Stimulated activated CD8-positive, alpha-beta memory T cell treated with anti-CD3 and anti-CD28 coated beads, Interleukin-15, amount 100 ng/mL, for 48 hours (primary cell): ENCODE measurements at regions not wholly inside any gene's neighbourhood (a gene's known extent, or its start where the extent isn't known, plus 50 kb on each side); places are given as distances from the start of the nearest gene placed in this dataset.

Experiments
- DNase-seq, 2 donors: peaks; one replicate each; pipeline ENCODE4 v3.0.0-alpha.2; 2020; ENCODE audit warnings: low read depth in 2 of 2

GRCh38 chr1:239677362-239677761 is 291.0 kb downstream of the CHRM3 start:
- DNase-seq: no peak

GRCh38 chr1:239678181-239678580 is 291.8 kb downstream of the CHRM3 start:
- DNase-seq: no peak

DNA sequence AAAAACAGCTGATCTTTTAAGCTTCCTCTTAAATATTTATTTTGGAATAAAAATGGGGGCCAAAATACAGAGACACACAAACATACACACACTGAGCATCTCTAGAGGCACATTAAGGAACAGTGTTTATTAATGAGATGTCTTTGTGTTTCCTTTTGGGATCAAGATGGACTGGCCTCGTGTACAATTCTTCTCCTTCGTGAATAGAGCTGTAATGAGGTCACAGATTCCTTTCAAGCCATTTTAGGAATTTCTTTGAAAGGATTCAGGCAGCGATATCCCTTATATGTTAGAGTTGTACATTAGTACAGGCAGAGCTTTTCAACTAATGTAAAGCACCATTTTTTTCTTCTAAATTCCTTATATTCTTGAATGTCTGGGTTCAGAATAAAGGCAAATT is 295.7 kb downstream of the CHRM3 start:
- DNase-seq: no peak

DNA sequence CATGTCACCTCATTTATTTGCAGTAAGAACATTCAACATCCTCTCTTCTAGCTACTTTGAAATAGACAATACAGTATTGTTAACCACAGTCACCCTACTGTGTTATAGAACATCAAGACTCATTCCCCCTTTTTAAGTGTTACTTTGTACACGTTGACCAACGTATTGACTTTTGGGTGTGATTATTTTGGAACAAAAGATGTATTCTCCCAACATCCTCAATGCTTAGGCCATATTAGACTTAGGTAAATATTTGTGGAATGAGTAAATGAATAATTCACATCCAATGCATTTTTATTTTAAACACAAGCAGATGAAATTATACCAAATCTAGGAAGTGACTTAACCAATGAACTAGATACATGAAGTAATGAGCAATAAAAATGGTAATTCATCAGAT is 296.6 kb downstream of the CHRM3 start:
- no peak for DNase-seq

GRCh38 chr1:239686386-239686785 is 300.0 kb downstream of the CHRM3 start:
- DNase-seq: no peak

DNA sequence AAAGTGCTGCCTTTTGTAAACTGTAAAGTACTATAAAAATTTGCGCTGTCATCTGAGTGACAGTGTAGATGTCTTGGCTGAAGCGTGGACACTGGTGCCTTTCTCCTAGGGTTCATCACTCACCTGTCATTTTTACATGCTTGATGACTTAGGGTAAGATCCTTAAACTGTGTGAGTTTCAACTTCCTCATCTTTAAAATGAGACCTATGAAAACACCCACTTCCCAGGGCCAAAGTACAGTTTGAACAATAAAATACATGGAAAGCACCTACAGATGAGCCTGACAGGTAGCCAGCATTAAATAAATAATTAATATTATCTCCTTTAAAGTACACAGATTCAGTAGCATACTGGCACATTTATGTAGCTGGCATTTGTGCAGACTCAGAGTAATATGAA is 309.9 kb downstream of the CHRM3 start:
- no peak for DNase-seq

GRCh38 chr1:239700667-239701066 is 314.3 kb downstream of the CHRM3 start:
- no peak for DNase-seq

GRCh38 chr1:239703075-239703474 is 316.7 kb downstream of the CHRM3 start:
- no peak for DNase-seq

GRCh38 chr1:239706245-239706892 is 320.0 kb downstream of the CHRM3 start:
- DNase-seq: no peak

- no peak for DNase-seq
Observed at GRCh38 chr1:239707615-239708014, 321.2 kb downstream of the CHRM3 start.

DNA sequence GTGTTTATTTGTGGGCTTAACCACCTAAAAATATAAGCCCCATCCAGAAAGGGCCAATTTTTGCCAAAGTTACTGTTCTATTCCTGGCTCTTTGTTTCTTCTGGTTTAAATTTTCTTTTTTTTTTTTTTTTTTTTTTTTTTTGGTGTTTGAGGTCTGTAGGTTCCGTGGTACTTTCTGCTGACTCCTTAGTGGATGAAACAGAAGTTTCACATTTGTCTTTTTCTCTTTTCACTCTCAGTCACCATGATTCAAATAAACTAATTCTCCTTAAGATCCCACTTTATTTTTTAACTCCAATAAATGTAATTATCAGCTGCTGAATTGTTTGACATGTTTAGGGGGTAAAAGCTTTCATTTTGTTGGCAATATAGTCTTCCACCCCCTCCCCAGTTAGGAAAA is 322.3 kb downstream of the CHRM3 start:
- no peak for DNase-seq

DNA sequence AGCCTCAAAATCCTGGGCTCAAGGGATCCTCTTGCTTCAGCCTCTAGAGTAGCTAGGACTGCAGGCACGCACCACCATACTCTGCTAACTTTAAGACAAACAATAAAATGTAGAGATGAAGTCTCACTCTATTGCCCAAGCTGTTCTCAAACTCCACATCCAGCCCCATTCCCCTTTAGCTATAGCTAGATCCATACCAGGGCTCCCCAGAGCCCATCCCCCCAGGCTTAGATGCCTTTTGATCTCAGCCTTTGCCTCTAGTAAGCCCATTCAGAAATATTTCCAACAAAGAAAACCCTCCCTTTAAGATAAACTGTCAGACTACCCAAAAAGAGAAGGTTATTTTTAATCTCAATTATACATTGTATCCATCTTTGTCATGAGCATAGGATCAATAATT is 325.4 kb downstream of the CHRM3 start:
- DNase-seq: no peak

DNA sequence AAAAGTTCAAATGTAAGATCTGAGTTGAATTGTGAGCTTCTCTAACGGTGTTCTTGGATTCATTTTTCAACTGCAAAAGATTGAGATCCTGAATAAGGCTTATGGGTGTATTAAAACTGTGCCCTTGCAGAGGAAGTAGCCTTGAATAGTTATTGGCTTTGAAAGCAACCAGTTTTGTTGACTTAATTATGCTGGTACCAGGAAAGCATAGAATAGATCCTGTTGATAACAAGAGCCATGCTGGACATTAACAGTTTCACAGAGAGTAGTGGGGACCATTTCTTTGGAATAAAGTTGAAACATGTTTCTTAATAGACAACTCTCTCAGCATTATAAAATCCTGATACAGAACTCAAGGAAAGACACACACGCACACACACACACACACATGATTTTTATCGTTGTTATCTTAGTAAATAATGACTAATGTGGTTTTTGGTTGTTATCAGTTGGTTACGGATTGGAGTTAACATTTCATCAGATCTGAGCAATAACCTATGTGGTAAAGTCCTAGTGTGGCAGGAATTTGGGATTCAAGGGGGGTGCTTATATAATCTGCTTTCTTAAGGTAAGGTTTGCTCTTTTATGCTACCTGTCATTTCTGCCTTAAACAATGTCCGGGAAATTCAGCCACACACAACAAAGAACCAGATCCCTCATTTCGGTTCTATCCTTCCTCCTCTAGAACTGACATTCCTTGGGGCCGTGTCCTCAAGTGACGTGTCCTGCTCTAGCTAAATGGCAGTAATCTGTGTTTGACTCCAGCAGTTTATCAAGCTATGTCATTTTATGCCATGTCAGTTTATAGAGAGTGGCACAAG is 330.9 kb downstream of the CHRM3 start:
- no peak for DNase-seq

GRCh38 chr1:239717918-239718184 is 331.5 kb downstream of the CHRM3 start:
- no peak for DNase-seq

DNA sequence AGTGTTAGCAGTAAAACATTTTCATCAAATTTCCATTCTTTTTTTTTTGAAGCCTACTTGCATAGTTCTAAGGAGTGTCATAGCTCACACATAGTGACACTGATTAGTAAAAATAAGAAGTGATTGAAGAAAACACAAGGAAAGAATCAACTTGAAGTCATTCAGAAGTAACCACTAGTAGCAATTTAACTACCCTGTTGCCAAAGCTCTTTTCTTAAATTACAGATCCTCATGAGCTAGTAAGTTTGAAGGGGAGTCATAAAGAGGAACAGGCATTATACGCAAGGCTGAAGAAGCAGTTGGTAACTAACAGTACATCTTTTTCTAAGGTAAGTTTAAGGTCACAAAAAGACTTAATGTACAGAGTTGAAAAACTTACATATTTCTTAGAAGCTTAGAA is 332.2 kb downstream of the CHRM3 start:
- no peak for DNase-seq

- no peak for DNase-seq
Observed at GRCh38 chr1:239718997-239719628, 332.7 kb downstream of the CHRM3 start.

DNA sequence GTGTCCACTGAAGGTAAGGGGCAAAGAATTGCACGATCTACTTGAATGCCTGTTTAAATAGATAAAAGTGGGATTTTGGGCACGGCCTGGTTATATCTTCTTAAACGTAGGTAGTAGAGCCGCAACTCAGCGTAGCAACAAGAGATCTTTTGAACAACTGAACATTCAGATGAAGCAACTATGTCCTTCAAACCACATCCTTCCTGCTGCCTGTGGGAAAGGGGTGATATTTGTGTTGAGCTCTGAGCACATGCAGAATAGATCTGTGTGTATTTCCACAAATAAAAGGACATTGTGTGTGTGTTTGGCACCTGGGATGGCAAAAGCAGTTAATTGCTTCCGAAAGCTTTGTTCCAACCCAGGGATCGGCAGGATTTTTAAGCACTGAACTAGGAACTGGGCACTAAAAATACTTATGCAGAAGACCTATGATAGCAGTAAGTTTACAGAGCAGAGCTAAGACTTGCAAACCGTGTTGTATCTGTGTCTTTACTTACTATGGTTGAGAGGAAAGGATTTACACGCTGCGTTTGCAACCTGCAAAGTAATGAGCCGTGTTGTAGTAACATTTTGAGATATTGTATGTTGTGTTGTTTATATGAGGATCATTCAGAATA is 333.4 kb downstream of the CHRM3 start:
- peak; percentile 4 to 30 for DNase-seq

DNA sequence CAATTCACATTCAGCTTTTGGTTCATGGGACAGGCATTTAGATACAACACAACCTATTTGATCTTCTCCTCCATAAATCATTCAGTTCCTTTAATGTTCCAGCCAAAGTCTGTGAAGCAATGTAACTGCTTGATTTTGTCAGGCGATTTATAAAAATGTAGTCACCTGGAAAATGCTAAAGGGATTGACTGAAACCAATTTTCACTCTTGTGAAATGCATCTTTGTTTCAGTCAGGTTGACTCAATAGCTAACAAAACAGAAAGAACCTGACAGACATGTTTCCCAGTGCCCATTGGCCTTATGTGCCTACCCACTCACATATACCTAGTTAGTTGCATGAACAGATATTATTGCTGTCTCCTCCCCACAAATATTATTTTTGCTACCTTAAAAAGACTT is 335.7 kb downstream of the CHRM3 start:
- DNase-seq: no peak

DNA sequence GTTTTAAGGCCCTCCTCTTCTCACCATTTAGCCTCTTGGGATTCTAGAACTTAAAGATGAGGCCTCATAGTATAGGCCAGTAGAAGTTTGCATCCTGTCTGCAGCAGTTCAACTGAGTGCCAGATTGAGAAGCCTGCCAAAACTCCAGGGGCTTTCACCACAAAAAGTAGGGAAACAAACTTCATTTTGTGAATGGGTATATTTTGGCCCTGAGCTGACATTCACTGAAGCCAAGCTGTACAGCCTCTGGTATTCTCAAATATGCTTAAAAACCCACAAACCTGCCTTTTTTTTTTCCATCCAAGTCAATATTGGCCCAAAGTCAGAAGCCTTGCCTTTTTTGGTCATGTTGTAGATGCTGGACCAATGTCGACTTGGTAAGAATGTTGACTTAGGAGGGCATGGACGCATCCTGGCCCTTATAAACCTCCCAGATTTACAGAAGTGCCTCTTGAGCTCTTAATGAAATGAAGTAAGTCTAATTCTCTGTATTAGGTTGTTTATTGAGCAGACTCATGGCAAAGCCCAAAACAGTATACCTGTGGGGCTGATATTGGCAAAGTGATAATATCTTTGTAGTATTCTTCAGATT is 337.5 kb downstream of the CHRM3 start:
- DNase-seq: no peak

GRCh38 chr1:239725371-239725770 is 339.0 kb downstream of the CHRM3 start:
- no peak for DNase-seq

DNA sequence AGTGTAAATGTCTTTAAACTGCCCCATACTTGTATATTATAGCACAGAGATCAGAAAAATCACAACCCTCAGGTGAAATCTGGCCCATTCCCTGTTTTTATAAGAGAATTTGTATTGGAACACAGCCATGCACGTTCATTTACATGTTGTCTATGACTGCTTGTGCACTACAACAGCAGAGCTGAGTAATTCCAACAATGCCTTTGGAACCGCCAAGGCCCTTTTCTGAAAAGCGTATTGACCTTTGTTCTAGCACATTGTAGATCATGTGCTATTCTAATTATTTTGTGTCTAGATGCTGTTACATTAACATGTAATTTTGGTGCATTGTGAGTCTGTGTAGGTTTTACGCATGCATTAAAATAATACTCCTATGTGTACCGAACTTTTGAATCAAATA is 339.6 kb downstream of the CHRM3 start:
- DNase-seq: no peak

- DNase-seq: no peak
Observed at GRCh38 chr1:239730378-239730777, 344.0 kb downstream of the CHRM3 start.
